Stimulated activated CD4-positive, alpha-beta T cell treated with anti-CD3 and anti-CD28 coated beads, Interleukin-1b, Interleukin-23, amount 100 ng/mL, for 4 hours (primary cell): ENCODE measurements at regions not wholly inside any gene's neighbourhood (a gene's known extent, or its start where the extent isn't known, plus 50 kb on each side); places are given as distances from the start of the nearest gene placed in this dataset.

ENCODE experiments used
- DNase-seq, 2 donors: peaks; one replicate each; pipeline ENCODE4 v3.0.0-alpha.2; 2020; ENCODE audit warnings: low read depth in 2 of 2

DNA sequence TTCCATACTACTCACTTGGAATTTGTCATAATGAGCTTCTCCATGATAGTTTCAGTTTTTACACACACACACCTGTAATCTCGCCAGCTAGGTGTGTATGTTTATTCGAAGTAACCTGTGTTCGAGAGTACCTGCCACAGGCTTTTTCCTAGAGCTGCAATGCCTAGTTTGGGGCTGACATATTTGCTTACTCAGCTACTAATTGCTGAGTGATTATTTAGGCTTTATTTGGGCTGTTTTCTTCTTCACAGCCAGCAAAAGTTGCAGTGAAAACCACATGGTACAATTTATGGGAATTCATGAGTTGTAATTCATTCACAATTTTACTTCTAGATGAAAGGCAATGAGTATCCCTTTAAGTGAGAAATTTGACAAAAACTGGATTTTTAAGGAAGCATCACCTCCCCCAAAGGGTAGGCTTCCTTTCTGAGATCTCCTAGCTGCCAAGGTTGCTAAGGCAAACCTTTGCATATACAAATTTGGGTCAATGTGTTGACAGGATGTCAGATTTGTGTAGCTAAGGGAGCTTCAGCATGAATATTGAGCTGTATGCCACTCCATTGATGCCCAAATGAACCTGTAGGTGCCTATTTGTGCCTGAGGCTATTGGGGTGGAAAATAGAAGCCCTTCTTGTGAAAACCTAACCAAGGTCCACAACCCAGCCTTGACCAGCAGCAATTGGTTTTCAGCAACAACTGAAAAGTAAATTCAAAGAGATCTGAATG, 108.7 kb upstream of the OTX2 start:
- DNase-seq = no peak

DNA sequence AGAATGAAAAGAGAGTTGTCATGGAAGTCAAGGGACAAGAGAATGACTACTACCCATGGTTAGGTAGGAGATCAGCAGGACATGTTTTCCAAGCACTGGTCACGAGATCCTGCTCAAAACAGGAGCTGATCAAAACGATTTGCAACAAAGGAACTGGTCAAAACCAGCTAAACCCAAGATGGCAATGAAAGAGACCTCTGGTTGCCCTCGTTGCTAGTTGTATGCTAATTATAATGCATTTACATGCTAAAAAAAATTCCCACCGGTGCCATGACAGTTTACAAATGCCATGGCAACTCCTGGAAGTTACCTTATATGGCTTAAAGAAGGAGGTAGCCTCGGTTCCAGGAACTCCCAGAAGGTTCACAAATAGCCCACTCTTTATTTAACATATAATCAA, 95.0 kb upstream of the OTX2 start:
- no peak for DNase-seq

DNA sequence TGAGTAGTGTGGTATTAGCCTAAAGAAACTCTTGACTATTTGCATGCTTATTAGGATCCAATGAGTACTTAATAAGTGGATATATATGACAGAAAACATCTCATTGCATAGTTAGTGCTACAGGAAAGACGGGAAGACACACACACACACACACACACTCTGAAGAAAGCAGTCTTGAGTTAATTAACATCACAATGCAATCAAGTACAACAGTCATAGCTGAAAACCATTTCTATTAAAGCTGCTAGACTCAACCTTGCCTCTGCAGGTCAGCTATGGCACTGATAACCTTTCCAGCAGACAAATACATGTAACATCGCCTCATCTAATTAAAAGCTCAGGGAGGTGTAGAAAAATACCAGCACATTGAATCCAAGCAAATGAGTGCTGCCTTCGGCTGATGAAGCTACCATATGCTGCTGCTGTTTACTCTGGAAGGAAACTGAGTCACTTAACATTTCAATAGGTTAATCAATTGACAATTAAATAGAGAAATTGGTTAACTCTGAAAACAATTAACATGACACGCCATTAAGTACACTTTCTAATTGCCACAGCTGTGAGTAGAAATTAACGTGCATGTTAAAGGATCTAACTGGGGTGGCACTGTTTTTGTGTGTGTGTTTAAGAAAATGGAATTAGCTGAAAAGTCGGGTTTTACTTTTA, 93.2 kb upstream of the OTX2 start:
- DNase-seq = no peak

DNA sequence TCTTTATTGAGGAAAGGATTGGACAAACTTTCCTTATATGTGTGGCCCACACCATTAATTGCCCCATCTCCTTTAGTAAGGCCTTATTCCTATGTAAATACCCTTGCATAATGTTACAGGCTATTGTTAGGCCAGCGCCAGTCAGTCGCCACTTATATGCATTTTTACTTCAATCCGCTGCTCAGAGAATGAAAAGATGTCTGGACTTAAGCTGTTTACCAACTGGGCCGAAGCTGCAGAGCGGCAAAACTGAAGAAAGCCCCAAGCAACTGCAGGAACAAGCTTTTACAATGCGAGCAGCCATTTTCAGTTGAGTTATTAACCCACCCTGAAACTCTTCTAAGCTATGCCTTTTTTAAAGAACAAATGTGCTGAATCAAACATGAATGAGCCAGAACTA, 92.1 kb upstream of the OTX2 start:
- no peak for DNase-seq

DNA sequence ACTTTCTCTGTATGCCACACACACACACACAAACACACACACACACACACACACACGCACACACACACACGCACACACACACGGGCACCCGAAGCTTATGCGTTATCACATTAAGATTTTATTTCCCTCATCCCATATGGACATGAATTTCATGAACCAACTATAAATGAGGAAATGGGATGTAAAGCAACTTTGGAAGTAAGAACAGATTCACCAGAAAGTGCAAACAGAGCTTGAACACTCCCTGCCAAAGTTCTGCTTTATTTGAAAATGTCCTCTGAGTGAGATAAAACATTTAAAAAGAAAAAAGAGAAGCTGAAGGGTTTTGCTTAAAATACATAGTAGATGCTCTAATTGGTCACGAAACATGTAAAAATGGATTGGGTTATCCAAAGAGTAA, 90.4 kb upstream of the OTX2 start:
- no peak for DNase-seq

DNA sequence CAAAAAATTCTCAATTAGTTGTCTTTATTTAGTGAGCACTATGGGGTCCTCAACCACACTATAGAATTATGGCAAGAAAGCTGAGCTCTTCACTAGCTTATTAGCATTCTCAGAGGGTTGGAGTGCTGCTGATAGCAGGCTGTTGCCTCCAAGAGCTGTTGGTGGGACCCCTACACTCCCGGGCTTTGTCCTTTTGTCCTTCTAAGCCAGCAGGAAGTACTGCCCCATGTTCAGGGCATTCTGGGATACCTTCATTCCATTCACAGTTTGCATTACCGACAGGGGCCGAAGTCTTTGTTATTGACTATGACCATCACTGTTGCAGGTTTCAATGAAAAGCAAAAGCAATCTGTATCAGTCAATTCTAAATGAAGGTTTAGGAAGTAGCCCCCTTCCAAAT, 89.5 kb upstream of the OTX2 start:
- DNase-seq = no peak

DNA sequence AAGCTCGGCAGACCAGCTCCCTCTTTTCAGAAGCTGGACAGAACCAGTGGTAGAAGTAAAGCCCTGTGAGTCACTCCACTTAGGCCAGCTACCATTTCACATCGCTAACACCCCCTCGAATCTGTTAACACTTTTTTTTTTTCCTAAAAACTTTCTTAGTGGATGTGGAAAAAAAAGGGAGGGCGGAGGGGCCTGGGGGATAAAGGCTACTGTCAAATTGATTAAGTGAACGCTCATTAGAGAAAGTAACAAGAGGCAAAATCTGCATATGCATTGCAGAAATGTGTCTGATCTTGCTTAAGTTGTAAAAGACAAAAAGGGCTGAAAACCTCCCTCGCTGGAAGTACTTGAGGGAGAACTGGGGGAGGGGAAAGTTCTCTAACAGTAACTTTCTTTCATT, 86.6 kb upstream of the OTX2 start:
- no peak for DNase-seq

DNA sequence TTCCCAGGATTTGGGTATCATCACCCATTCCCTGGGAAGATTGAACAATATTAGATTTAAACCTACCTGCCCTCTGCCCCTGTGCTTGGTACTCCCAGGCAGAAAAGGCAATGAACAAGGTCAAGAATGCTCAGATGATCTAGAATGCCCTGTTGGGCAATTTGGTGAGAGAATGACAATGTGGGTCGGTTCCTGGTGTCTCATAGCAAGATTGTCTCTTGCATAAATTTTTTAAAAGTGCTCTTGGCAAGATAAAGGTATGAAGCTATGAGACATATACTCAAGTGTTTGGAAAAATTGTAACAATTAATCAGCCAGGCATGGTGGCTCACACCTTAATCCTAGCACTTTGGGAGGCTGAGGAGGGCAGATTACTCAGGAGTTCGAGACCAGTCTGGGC, 86.0 kb upstream of the OTX2 start:
- DNase-seq = no peak

DNA sequence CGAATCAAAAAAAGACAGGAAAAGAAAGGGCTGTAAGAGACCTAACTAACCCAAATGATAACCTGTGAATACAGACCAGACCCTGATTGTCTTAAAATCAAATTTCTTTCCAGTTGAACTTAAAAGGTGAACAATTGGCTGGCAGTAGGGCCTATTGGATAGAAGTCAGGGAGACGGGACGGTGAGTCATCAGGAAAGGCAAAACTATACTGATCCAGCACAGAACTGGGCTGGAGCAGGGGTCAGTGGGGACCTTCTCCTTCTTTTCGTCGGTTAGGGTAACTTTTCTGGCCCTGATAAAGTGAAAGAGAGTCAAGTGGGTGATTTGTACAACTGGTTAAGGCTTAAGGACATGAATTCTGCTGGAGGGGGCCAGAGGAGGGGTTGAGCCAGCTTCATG, 84.9 kb upstream of the OTX2 start:
- DNase-seq = no peak

DNA sequence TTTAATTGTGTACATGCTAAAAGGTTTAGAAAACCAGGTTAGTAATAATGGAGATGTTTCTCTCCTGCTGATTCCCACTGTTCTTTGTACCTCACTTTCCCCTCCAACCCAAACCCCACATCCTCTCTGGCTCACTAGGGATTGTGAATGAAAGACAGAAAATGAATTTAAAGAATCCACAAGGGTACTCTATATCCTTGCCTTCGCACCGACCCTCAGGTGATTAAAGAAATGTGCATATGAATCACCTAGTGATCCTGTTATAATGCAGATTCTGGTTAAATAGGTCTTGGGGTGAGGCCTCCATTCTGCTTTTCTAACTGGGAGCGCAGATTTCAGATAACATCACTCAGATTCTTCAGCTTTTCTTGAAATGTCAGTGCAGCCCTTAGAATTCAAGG, 84.3 kb upstream of the OTX2 start:
- no peak for DNase-seq

DNA sequence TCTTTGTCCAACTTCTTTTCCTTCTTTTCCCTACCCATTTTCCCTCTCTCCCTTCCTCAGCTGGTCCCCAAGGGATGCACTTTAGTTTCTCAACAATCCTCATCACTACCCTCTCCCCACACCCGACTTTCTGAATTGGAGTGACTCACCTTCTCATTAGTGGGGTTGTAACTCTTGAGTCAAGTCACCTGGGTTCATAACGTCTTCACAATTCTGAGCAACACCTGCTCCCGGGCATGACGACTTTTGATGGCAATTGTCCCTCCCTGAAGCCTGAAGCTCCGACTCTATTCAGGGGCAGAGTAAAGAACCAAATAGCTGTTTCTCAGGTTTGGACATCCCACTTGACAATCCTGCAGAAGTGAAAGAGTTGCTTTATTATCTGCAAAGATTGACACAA, 82.7 kb upstream of the OTX2 start:
- DNase-seq = no peak

DNA sequence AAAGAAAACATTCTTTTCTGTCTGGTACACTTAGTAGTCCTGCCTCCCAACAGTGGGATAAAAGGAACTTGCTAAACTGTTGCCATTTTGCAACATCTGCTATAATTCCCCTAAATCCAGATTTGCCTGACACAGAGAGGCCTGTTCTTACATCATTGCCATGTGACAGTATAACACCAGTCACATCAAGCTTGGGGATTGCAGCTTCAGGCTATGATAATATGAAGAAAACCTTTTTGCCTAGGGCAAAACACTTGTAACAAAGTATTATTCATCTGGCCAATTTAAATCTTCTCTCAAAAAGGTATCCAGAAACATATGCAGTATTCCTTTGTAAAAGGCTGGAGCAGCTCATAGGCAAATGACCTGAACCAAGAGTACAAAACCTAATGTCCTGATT, 80.9 kb upstream of the OTX2 start:
- no peak for DNase-seq

DNA sequence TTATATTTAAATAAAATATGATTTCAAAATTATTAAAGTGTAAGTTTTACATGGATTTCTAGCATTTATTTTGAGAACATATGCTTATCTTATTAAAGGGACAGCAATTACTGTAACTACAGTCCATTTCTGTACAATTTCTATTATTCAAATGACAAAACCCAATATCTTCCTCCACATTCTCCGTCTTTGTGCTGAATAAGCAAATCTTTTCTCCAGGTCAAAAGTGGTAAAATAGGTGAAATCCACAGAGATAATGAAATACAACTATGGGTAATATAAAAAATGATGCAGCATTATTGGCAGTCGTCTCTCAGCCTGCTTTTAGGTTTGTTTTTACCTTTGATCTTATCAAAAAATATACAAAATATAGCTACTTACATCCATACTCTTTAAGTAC, 79.4 kb upstream of the OTX2 start:
- DNase-seq = no peak

DNA sequence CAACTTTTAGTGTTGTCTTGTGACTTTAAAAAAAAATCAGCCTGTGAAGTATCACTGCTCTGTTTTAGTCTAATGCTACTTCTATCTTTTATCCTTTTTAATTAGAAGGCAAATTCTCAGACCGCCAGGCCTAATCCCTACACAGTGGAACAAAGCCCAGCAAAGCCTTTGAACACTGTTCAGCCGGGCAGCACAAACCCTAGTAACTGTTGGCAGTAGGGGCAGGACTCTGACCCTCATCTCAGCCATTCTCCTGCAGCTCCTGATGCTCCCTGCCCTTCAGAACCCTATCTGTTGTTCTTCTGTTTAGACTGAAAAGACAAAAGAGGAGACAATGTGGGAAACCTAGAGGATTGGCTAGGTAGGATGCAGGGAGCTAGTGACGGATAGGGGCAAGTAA, 78.0 kb upstream of the OTX2 start:
- DNase-seq = no peak

DNA sequence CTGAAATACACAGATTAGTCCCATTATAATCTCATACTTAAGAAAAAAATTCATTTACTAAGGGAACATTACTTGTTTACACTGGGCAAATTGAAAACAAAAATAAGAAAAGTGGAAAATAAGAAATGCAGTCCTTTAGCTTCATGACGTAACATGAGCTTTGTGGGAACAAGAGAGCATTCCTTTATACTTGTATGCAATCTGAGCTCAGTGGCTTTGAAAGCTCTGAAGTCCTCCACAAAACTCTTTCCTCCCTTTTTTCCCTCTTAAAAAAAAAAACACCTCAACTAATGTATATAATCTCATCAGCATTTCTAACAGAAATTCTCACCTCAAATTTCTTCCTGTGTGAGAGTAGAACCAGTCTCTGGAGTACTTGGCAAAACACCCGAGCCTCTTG, 76.9 kb upstream of the OTX2 start:
- no peak for DNase-seq

DNA sequence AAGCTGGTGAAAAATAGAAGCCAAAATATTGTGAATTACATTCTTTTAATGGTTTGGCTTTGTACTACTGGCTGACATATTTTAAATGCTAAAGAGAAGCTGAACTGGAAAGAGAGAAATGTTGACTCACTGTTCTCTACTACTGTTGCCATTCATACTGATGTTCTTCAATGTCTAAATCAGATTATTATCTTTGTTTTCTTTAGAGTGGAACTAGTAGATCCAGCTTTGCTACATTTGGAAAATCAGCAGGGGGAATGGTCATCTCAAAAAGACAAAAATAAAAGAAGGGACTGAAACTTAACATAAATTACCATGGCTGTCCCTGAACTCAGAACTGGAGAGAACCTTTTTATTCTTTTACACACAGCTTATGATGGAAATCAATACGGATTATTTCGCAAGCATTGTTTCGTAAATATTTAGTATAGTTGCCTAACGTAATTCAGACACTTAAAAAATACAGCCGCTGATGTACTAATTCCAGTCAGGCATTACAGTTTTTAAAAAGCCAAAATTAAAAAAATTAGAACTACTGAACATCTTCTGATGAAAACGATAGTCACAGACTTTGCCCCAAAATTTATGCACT, 76.3 kb upstream of the OTX2 start:
- no peak for DNase-seq

DNA sequence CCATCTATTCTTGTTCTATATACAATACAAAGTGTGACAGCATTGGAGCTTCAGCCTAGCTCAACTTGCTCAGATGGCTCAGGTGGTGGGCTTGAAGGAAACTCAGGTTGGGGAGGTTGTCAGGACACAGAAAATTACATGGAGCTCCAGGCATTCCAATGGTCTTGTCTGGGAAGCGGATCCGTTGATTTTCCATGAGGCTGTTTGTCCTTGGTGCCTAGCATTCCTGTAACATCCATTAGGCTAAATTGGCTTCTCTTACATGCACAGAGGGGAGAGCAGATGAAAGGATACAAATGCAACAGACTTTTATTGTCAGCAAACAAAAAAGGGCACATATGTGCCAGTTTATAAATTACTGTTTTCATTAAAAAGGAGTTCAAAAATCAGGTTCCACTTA, 75.5 kb upstream of the OTX2 start:
- no peak for DNase-seq

DNA sequence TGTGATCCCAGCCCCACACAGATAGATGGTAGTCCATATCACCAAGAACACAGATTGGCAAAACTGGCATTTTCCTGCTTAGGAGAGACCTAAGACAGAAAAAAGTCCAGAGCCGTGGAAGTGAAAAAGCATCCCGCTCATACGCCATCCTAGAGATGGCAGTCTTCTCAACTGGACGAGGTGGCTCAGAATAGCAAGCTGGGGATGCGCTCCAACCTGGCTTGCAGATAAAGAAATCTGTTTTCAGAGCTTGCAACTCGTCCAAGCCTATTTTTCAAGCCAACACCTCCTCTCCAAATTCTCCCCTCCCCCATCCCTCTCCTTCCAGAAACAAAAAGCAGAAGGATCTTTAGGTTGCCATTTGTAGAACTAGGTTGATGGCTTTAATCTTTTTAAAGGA, 74.3 kb upstream of the OTX2 start:
- no peak for DNase-seq

DNA sequence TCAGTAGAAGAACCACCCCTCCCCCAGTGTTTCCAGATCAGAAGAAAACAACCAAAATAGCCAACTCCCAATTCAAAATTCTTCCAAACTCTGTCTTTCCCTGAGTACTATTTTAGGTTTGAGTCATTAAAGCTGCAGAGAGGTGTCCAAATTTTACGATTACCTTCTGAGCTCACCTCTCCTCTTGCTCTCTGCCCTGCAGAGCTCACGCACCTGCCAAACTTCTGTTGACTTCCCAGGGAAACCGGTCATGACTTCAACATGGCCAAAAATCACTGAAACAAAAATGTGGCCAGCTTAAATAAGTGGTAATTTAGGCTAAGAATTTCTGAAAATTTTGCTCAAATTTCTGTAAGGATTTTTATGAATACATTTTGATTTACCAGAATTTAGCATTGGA, 70.9 kb upstream of the OTX2 start:
- DNase-seq = no peak

DNA sequence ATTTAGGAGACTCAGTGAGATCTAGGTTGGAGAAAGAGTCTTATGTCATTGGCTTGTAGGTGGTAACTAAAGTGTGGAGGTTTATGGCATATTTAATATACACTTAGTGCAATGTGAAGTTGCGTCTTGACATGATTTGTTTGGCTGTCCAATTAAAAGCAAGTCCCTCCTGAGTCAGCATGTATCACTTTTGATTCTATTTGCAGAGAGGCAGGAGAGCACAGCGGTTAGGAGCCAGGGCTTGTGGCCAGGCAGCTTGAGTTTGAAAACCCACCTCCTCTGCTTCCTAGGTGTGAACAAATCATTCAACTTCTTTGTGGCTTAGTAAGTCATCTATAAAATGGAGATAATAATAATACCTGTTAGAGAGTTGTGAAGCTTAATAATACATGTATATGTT, 68.5 kb upstream of the OTX2 start:
- no peak for DNase-seq

DNA sequence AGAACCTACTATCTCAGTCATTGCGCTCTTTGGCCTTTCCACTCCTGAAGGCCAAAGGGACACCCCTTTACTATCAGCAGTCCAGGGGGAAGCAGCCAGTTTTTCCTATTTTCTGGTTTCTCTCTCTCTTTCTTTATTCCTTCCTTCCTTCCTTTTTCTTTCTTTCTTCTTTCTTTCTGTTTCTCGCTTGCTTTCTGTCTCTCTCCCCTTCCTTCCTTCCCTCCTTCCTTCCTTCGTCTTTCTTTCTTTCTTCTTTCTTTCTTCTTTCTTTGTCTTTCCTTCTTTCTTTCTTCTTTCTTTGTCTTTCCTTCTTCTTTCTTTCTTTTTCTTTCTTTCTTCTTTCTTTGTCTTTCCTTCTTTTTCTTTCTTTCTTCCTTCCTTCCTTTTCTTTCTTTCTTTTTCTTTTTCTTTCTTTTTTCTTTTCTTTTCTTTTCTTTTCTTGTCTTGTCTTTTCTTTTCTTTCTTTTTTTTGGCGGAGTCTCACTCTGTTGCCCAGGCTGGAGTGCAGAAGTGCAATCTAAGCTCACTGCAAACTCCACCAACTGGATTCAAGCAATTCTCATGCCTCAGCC, 64.9 kb upstream of the OTX2 start:
- no peak for DNase-seq

DNA sequence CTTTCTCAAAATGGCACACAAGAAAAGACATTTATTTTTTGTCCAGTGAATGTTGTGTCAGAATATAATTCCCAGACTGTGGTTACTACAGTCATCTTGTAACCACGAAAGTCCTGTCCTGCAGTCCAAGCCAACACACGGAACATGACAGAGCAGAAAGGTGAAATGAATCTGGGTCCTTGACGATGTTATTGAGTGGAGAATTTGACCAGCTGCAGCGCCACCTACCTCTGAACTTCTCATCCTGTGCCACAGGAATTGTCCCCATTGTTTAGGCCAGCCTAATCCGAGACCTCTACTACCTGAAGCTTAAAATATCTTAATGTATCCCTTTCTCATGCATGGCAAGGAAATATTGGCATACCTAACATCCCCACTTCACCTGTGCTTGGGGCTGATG, 64.1 kb upstream of the OTX2 start:
- DNase-seq = no peak

DNA sequence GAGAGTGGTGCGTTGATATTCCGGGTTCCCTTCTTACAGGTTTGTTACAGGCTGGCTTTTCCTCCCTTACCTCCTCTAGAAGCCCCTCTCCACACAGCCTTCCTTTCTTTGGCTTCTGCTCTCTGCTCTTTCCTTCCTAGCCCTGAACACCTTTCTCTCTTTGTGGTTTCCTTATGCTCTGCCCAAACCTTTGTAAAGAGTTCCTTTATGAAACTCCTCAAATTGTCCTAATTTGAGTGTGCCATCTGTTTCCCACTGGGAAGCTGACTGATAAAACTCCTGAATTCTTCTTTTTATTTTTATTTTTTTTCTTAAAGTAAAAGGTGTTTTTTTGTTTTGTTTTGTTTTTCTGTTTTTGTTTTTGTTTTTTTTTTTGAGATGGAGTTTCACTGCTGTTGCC, 60.1 kb upstream of the OTX2 start:
- DNase-seq = no peak
